Endothelial cell (in vitro differentiated cells): ENCODE measurements at regions not wholly inside any gene's neighbourhood (a gene's known extent, or its start where the extent isn't known, plus 50 kb on each side); places are given as distances from the start of the nearest gene placed in this dataset.

Experiments used
- DNase-seq: peaks from one replicate; pipeline ENCODE4 v3.0.0; 2021; ENCODE audit warnings: low spot score
- H3K27ac Mint-ChIP-seq: one replicate; pipeline ENCODE4 v1.8.0; 2021; ENCODE audit warnings: mixed read lengths, inconsistent platforms; ENCODE audit not compliant: unreplicated experiment
- H3K27me3 Mint-ChIP-seq: one replicate; pipeline ENCODE4 v1.8.0; 2021; ENCODE audit warnings: mild to moderate bottlenecking, moderate library complexity, mixed read lengths, inconsistent platforms; ENCODE audit not compliant: unreplicated experiment
- H3K36me3 Mint-ChIP-seq: one replicate; pipeline ENCODE4 v1.8.0; 2021; ENCODE audit warnings: mild to moderate bottlenecking, low read depth, mixed read lengths, inconsistent platforms; ENCODE audit not compliant: unreplicated experiment
- H3K4me1 Mint-ChIP-seq: one replicate; pipeline ENCODE4 v1.8.0; 2021; ENCODE audit warnings: mild to moderate bottlenecking, mixed read lengths, inconsistent platforms; ENCODE audit not compliant: unreplicated experiment
- H3K4me3 Mint-ChIP-seq: one replicate; pipeline ENCODE4 v1.8.0; 2021; ENCODE audit warnings: mild to moderate bottlenecking, mixed read lengths, inconsistent platforms; ENCODE audit not compliant: unreplicated experiment
- H3K9me3 Mint-ChIP-seq: one replicate; pipeline ENCODE4 v1.8.0; 2021; ENCODE audit warnings: mixed read lengths, inconsistent platforms; ENCODE audit not compliant: unreplicated experiment
- CTCF ChIP-seq: fragments of 200-600 bp; sonication (generic); IDR thresholded peaks from one replicate; pipeline ENCODE4 v1.5.0; 2021; ENCODE audit warnings: antibody characterized with exemption; ENCODE audit not compliant: unreplicated experiment

DNA sequence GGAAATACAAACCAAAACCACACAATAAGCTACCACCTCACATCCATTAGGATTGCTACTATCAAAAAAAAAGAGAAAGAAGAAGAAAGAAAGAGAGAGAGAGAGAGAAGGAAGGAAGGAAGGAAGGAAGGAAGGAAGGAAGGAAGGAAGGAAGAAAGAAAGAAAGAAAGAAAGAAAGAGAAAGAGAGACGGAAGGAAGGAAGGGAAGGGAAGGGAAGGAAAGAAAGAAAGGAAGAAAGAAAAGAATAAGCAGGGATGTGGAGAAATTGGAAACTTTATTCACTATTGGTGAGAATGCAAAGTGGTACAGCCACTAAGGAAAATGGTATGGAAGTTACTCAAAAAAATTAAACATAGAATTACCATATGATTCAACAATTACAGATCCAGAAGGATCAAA is 159.9 kb downstream of the ID4 start:
- no peak overlapping the region for H3K4me3 Mint-ChIP-seq
- DNase-seq = no peak
- TF ChIP-seq CTCF = no peak
- no peaks in the 10 kb centered on the region for H3K27me3 Mint-ChIP-seq
- no peaks in the 10 kb centered on the region for H3K36me3 Mint-ChIP-seq
- no peaks in the 10 kb centered on the region for H3K9me3 Mint-ChIP-seq
- peaks cover 10% of the 10 kb centered on the region for H3K4me1 Mint-ChIP-seq
- H3K27ac Mint-ChIP-seq = no peak overlapping the region

- TF ChIP-seq CTCF = no peak
- Mint-ChIP-seq H3K36me3 (no peaks in the 10 kb centered on the region), H3K4me3 (no peak overlapping the region), H3K4me1 (peaks cover 10% of the 10 kb centered on the region), H3K27ac (no peak overlapping the region), H3K9me3 (no peaks in the 10 kb centered on the region), H3K27me3 (no peaks in the 10 kb centered on the region)
- DNase-seq = no peak
These were observed 161.4 kb downstream of the ID4 start for GRCh38 chr6:19998541-19998940.

GRCh38 chr6:19999319-20000191 is 162.4 kb downstream of the ID4 start:
- Mint-ChIP-seq H3K36me3 (no peaks in the 10 kb centered on the region), H3K9me3 (no peaks in the 10 kb centered on the region), H3K27me3 (no peaks in the 10 kb centered on the region), H3K27ac (no peak overlapping the region), H3K4me3 (no peak overlapping the region), H3K4me1 (peaks cover 10% of the 10 kb centered on the region)
- no peak for DNase-seq
- TF ChIP-seq CTCF = no peak

DNA sequence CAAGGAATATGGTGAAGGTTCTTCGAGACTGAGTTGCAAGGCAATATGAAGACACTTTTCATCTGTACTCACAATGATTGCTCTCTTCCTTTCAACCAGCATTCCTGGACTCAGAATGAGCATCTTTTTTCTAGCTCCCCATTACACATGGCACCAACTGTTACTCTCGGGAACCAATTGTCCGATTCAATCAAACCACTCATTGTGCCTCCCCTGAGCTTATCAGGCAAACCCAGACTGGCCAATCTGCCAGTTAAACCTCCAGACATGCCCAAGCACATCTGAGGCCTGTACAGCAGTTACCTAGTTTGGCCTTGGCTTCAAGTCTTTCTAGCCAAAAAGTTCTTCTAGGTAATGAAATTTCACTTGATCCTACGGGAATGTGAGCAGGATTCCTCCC is 164.1 kb downstream of the ID4 start:
- H3K9me3 Mint-ChIP-seq = no peaks in the 10 kb centered on the region
- no peak for DNase-seq
- H3K36me3 Mint-ChIP-seq = no peaks in the 10 kb centered on the region
- no peaks in the 10 kb centered on the region for H3K4me1 Mint-ChIP-seq
- H3K4me3 Mint-ChIP-seq = no peak overlapping the region
- H3K27ac Mint-ChIP-seq = no peak overlapping the region
- no peak for TF ChIP-seq CTCF
- no peaks in the 10 kb centered on the region for H3K27me3 Mint-ChIP-seq

- no peaks in the 10 kb centered on the region for H3K9me3 Mint-ChIP-seq
- peaks cover 1% of the 10 kb centered on the region for H3K27me3 Mint-ChIP-seq
- TF ChIP-seq CTCF = no peak
- H3K27ac Mint-ChIP-seq = no peak overlapping the region
- H3K36me3 Mint-ChIP-seq = no peaks in the 10 kb centered on the region
- H3K4me1 Mint-ChIP-seq = no peaks in the 10 kb centered on the region
- H3K4me3 Mint-ChIP-seq = no peak overlapping the region
- DNase-seq = no peak
These were observed 168.9 kb downstream of the ID4 start for GRCh38 chr6:20006037-20006436.
